ENCODE measurements at regions not wholly inside any gene's neighbourhood (a gene's known extent, or its start where the extent isn't known, plus 50 kb on each side); places are given as distances from the start of the nearest gene placed in this dataset.

- no peak for TF ChIP-seq EZH2 (IDR thresholded peaks at IDR 0.05; ENCODE audit: borderline replicate concordance, insufficient read depth, low read length, poor library complexity, severe bottlenecking)
- no peak for TF ChIP-seq POLR2AphosphoS5 (IDR thresholded peaks at IDR 0.05)
- no peak for TF ChIP-seq SMC3 (conservative IDR thresholded peaks at IDR 0.05; ENCODE audit: poor library complexity)
- TF ChIP-seq TAF1 (IDR thresholded peaks at IDR 0.05; ENCODE audit: low read depth) = no peak
- TF ChIP-seq MXI1 (conservative IDR thresholded peaks at IDR 0.05; ENCODE audit: poor library complexity, severe bottlenecking) = no peak
- H3K9me2 ChIP-seq (ENCODE audit: insufficient read depth, low read length) = no peaks in the 10 kb centered on the region
- no peak overlapping the region for H3K4me3 ChIP-seq (ENCODE audit: low read length)
- no peaks in the 10 kb centered on the region for H3K9me3 ChIP-seq (ENCODE audit: low read length)
- no peaks in the 10 kb centered on the region for H4K20me1 ChIP-seq (ENCODE audit: insufficient read depth)
- H3K27ac ChIP-seq (ENCODE audit: low read length) = no peak overlapping the region
- no peaks in the 10 kb centered on the region for H3K36me3 ChIP-seq (ENCODE audit: insufficient read depth, low read length)
- no peaks in the 10 kb centered on the region for H3K27me3 ChIP-seq (ENCODE audit: insufficient read depth, low read depth, low read length)
- H3K79me2 ChIP-seq (replicated peaks; ENCODE audit: insufficient read depth, low read length) = no peaks in the 10 kb centered on the region
- no peaks in the 10 kb centered on the region for H3F3A ChIP-seq (ENCODE audit: insufficient read depth, low read length, poor library complexity, severe bottlenecking)
- no peak overlapping the region for H3K4me2 ChIP-seq (ENCODE audit: low read length)
- no peak overlapping the region for H2AFZ ChIP-seq (ENCODE audit: low read depth, low read length)
- H3K9ac ChIP-seq (ENCODE audit: low read length) = no peak overlapping the region
These were observed 1369.1 kb downstream of the EPHA7 start for GRCh38 chr6:92050216-92050615.

GRCh38 chr6:92047860-92048259 is 1371.5 kb downstream of the EPHA7 start:
- Histone ChIP-seq H3K4me2 (ENCODE audit: low read length) (no peak overlapping the region), H3K9me2 (ENCODE audit: insufficient read depth, low read length) (no peaks in the 10 kb centered on the region)

GRCh38 chr6:92047152-92047850 is 1372.1 kb downstream of the EPHA7 start:
- Histone ChIP-seq H3K79me2 (replicated peaks; ENCODE audit: insufficient read depth, low read length) (no peaks in the 10 kb centered on the region), H3K4me3 (ENCODE audit: low read length) (no peak overlapping the region), H3K27me3 (ENCODE audit: insufficient read depth, low read depth, low read length) (no peaks in the 10 kb centered on the region), H3K9me3 (ENCODE audit: low read length) (no peaks in the 10 kb centered on the region), H3K9ac (ENCODE audit: low read length) (no peak overlapping the region), H2AFZ (ENCODE audit: low read depth, low read length) (no peak overlapping the region), H4K20me1 (ENCODE audit: insufficient read depth) (no peaks in the 10 kb centered on the region), H3K36me3 (ENCODE audit: insufficient read depth, low read length) (no peaks in the 10 kb centered on the region), H3K9me2 (ENCODE audit: insufficient read depth, low read length) (no peaks in the 10 kb centered on the region), H3K27ac (ENCODE audit: low read length) (no peak overlapping the region), H3K4me2 (ENCODE audit: low read length) (no peak overlapping the region), H3F3A (ENCODE audit: insufficient read depth, low read length, poor library complexity, severe bottlenecking) (no peaks in the 10 kb centered on the region)
- TF ChIP-seq TAF1 (IDR thresholded peaks at IDR 0.05; ENCODE audit: low read depth) (no peak), REST (IDR thresholded peaks at IDR 0.05; ENCODE audit: borderline replicate concordance) (no peak), CTCF (IDR thresholded peaks at IDR 0.05; ENCODE audit: poor library complexity, severe bottlenecking) (no peak), POLR2AphosphoS5 (IDR thresholded peaks at IDR 0.05) (no peak), EZH2 (IDR thresholded peaks at IDR 0.05; ENCODE audit: borderline replicate concordance, insufficient read depth, low read length, poor library complexity, severe bottlenecking) (no peak), MXI1 (conservative IDR thresholded peaks at IDR 0.05; ENCODE audit: poor library complexity, severe bottlenecking) (no peak)

More at GRCh38 chr6:92047860-92048259, 1371.5 kb downstream of the EPHA7 start:
- no peaks in the 10 kb centered on the region for H3K27me3 ChIP-seq (ENCODE audit: insufficient read depth, low read depth, low read length)
- H3K9ac ChIP-seq (ENCODE audit: low read length) = no peak overlapping the region
- H3K9me3 ChIP-seq (ENCODE audit: low read length) = no peaks in the 10 kb centered on the region
- H3K79me2 ChIP-seq (replicated peaks; ENCODE audit: insufficient read depth, low read length) = no peaks in the 10 kb centered on the region
- H3K27ac ChIP-seq (ENCODE audit: low read length) = no peak overlapping the region
- H4K20me1 ChIP-seq (ENCODE audit: insufficient read depth) = no peaks in the 10 kb centered on the region
- TF ChIP-seq EZH2 (IDR thresholded peaks at IDR 0.05; ENCODE audit: borderline replicate concordance, insufficient read depth, low read length, poor library complexity, severe bottlenecking) (no peak), RAD21 (conservative IDR thresholded peaks at IDR 0.05) (no peak), TAF1 (IDR thresholded peaks at IDR 0.05; ENCODE audit: low read depth) (no peak)
- H3K4me3 ChIP-seq (ENCODE audit: low read length) = no peak overlapping the region
- H3F3A ChIP-seq (ENCODE audit: insufficient read depth, low read length, poor library complexity, severe bottlenecking) = no peaks in the 10 kb centered on the region
- no peak overlapping the region for H2AFZ ChIP-seq (ENCODE audit: low read depth, low read length)
- H3K36me3 ChIP-seq (ENCODE audit: insufficient read depth, low read length) = no peaks in the 10 kb centered on the region
